CD4-positive, alpha-beta T cell treated with Interleukin-15 for 4 hours (primary cell): ENCODE measurements at regions not wholly inside any gene's neighbourhood (a gene's known extent, or its start where the extent isn't known, plus 50 kb on each side); places are given as distances from the start of the nearest gene placed in this dataset.
"Not testable (repeated sequence)": the region's sequence is repeated elsewhere in the genome, so short reads cannot be mapped to it uniquely, and the experiment has no call there.

Experiments
- DNase-seq: peaks from one replicate; pipeline ENCODE4 v3.0.0-alpha.2; 2020; ENCODE audit warnings: low spot score

- DNase-seq, result not testable (repeated sequence)
These were observed 108.2 kb downstream of the SPATA31A1 start for GRCh38 chr9:39463696-39464095.

- DNase-seq, result peak; percentile 79
These were observed 108.8 kb downstream of the SPATA31A1 start for GRCh38 chr9:39464122-39464777.

DNA sequence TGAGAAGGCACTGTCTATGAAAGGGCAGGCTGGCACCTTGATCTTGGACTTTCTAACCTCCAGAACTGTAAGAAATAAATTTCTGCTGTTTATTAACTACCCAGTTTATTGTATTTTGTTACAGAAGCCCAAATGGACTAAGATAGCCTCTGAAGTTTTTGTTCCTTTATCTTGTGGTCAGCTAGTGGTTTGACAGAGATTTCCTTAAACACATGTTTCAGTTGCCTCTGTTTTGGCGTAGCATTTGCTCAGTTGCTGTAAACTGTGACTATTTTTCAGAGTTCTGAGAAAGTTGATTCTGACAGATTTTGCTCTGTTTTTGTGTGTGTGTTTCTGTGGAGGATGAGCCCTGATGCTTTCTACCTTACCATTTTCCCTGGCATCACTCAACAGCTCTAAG, 119.0 kb downstream of the SPATA31A1 start:
- not testable (repeated sequence) for DNase-seq

DNA sequence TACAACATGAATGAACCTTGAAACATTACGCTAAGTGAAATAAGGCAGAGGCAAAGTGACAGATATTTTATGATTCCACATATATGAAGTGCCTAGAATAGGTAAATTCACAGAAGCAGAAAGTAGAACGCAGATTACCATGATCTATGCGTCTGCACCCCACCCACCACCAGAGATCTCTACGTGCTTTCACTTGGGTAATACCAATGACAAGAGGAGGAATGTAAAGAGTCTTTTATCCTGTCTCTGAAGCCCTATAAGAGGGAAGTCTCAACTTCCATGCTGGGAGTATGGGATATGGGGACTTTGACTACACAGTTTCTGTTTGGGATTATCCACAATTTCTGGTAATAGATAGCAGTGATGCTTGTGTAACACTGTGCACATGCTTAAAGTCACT, 127.6 kb downstream of the SPATA31A1 start:
- DNase-seq, result not testable (repeated sequence)

DNA sequence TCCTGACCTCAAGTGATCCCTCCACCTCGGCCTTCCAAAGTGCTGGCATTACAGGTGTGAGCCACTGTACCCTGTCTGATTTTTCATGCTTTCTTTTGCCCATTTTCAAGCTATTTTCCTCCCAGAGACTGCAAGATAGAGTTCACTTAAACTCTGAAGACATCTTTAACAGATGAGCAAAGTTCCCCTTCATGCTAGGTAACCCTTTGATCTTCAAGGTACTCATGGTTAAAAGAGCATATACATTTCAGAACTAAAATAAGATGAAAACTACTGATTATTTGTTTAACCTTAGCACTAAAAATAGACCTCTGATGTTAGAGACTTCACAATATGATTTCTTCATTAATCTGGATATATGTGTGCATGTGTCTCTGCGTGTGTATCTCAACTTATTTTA, 128.4 kb downstream of the SPATA31A1 start:
- not testable (repeated sequence) for DNase-seq

GRCh38 chr9:39484292-39484691, 128.8 kb downstream of the SPATA31A1 start:
- not testable (repeated sequence) for DNase-seq

- DNase-seq, result not testable (repeated sequence)
These were observed 132.0 kb downstream of the SPATA31A1 start for GRCh38 chr9:39487477-39487876.

- DNase-seq, result not testable (repeated sequence)
These were observed 140.8 kb downstream of the SPATA31A1 start for GRCh38 chr9:39496248-39496647.

DNA sequence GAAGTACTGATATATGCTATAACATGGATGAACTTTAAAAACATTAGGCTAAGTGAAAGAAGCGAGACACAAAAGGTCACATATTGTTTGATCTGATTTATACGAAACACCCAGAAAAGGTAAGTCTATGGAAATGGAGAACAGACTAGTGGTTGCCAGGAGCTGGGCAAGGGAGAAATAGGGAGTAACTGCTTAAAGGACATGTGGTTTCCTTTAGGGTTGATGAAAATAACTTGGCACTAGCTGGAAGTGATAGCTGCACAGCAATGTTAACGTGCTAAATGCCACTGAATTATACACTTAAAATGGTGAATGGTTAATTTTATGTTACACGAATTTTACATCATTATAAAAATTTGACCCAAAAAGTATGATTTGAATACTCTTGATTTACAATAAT, 147.7 kb downstream of the SPATA31A1 start:
- DNase-seq, result not testable (repeated sequence)

DNA sequence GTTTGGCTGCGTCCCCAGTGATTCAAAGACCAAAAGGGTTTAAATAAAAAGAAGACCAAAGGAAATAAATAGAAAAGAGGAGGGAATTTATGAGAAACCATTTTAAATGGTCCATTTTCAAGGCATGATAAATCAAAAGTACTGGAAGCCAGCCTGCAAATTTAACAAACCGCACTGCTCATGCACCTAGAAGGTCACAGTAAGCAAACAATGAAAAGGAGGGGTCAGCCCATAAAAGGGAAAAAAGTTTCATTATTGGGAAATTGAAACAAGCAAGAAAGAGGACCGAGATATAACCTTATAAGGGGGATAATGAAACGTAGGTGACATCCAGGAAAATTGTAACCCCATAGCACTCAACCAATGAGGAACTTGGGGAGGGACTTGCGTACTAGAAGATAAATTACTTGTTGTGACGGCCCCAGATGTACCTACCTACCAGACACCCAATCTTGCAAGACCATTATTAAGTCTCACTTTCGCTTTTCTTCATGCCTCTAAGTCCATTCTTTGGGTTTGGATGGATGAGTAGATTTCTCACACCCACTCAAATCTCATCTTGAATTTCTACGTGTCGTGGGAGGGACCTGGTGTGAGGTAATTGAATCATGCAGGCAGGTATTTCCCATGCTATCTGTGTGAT, 172.0 kb downstream of the SPATA31A1 start:
- not testable (repeated sequence) for DNase-seq

DNA sequence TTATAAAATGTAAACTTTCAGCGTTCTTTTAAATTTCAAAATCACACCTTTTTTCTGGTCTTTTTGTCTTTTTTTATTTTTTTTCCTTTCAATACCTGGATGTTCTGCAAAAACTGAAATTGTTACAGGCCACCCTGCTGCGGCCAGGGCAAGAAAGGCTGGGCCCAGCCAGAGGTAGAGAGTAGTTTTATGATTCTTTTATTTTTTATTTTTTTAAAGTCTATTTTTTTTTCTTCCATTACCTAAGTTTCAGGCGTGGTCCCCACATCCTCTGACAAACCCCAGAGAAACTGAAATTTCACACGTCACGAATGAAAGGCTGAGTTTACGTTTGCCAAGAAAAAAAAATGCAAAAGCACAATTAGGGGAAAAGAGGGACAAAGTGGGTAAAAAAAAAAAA, 177.1 kb downstream of the SPATA31A1 start:
- not testable (repeated sequence) for DNase-seq

DNA sequence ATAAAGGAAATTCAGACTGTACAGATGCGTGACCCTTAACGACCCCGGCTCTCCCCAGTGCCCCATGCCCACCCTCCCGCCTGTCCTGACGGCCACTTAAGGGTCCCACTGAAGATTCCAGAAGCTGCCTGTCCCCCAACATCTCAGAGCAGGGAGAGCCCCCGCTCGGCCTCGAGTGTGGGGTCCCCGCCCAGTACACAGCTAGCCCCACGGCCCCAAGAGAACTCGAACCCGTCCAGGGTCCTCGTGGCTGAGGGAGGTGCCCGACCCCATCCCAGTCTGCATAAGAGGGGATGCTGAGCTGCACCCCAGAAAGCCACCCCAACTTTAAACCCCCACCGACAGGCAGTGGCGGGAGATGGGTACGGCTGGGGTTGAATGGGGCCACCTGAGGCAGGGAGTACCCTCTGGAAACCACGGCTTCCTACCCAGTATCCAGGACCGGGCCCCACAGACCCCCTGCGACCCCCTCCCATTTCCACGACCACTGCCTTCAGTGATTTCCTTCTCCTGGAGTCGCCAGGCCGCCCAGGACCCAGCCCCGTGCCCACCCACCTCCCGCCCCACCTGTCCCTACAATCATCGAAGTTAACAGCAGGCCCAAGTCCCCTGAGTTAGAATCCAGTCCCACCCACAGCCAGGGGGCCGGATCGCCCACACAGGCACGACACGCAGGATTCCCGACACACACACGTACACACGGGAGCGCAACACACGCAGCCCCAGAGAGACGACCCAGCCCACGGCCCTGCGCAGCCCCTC, 177.7 kb downstream of the SPATA31A1 start:
- not testable (repeated sequence) for DNase-seq

DNA sequence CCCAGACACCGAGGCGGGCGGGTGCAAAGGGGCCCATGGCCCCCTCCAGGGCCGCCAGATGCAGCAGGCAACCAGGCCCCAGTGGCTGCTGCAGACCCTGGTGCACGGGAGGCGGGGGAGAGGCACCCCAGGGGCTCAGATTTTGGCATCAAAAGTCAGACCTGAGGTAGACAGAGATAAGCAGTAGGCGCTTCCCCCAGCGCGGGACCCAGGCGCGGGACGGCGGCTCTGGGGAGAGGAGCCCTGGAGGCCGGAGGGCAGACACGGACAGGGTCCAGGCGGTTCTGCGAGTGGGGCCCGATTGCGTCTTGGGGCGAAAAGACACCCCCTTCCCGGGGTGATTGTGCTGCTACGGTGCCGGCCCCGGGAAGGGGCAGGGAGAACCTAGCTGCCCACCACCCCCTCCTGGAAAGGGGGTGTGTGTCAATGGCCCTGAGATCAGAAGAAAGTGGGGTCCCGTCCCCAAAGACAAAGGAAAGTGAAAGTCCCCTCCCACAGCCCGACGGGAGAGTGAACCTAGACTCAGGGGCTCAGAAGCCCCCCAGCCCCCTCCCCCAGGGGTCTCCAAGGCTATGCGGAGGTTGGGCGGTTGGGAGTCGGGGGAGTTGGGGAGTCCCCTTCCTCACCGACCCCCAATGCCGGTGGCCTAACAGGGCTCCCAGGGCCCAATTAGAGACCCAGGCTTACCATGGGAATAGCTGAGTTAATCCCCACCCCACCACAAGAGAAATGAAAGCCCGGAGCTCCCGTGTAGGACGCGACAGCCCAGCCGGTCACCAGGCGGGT, 178.5 kb downstream of the SPATA31A1 start:
- DNase-seq, result not testable (repeated sequence)

DNA sequence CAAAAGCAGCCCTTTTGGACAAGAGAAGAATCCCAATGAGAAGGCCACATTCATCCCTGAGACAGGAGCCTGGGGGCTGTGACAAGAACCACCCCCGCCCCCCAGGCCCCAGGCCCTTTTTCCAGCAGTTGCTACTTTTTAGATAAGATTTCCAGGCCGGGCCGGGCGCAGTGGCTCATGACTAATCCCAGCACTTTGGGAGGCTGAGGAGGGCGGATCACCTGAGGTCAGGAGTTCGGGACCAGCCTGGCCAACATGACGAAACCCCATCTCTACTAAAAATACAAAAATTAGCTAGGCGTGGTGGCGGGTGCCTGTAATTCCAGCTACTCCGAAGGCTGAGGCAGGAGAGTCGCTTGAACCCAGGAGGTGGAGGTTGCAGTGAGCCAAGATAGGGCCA, 179.4 kb downstream of the SPATA31A1 start:
- DNase-seq, result not testable (repeated sequence)

GRCh38 chr9:39542157-39542556, 186.7 kb downstream of the SPATA31A1 start:
- not testable (repeated sequence) for DNase-seq

- not testable (repeated sequence) for DNase-seq
These were observed 189.6 kb downstream of the SPATA31A1 start for GRCh38 chr9:39545079-39545478.

DNA sequence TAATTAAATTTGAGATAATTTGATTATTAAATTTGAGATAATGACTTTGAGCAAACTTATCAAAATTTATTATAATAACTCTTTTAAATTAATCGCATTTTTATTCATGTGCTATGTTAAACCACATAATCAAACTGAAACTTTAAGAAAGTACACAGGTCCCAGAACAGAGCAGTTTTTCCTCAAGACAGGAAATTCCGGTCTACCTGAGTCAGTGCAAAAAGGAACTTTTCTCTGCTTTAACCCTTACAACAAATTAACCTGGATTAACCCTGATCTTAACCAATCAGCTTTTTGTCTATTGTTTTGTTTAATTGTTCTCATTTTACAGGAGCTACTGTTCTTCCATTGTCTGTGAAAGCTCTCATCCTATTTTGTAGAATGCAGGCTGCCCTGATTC, 195.1 kb downstream of the SPATA31A1 start:
- not testable (repeated sequence) for DNase-seq

DNA sequence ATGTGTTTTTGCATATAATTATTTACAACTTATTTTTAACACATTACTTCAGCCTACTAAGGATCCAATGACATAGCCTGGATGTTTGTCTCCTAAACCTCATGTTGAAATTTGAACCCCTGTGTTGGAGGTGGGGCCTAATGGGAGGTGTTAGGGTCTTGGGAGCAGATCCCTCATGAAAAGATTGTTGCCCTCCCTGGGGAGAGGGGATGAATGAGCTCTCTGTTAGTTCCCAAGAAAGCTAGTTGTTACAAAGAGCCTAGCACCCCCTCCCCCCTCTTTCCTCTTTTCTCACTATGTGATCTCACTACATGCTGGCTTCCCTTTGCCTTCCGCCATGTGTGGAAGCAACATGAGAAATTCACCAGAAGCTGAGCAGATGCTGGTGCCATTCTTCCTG, 196.1 kb downstream of the SPATA31A1 start:
- DNase-seq, result not testable (repeated sequence)

DNA sequence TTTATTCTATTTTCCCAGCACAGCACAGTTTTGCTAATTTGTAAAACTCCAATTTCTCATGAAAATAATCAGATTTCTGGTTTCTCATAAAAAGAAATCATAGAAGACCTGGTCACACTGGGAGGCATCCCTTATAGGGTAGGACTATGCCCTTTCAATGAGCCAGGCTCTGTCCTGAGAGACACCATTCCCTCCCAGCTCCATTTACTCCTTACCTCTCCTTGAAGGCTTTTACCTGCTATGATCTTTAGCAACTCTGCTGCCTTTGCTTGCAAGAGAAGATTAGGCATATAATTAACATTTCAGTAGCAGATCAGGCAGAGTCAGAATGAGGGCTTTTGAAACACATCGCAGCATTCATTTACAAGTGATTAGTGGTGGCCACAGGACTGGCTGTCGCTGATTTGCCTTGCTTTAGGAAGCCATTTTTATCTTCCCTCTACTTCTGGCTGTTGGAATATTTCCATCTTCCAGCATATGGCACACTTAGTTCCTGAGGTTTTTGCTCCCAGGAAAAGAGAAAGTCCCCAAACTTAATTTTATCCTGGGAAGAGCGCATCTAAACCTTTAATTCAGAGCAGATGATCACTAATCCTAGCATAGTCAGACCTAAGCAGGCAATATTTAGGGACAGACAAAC, 196.9 kb downstream of the SPATA31A1 start:
- not testable (repeated sequence) for DNase-seq

DNA sequence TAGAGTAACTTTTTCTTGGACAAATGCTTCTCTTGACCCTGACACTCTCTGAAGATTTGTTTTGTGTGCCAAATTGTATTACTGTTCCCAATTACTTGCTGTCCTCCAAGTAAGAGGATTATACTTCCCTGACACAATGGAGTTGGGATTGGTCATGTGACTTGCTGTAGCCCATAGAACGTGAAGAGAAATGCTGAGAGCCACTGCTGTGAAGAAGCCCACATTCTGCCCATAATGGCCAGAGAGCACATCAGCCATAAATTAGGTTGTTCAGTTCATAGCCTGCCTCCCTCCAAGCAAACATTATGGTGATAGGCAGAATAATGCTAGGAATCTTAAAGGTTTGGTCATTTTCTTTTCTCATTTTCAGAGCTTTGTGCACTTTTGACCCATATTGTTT, 198.9 kb downstream of the SPATA31A1 start:
- not testable (repeated sequence) for DNase-seq

- DNase-seq, result peak; percentile 13
These were observed 203.9 kb downstream of the SPATA31A1 start for GRCh38 chr9:39559384-39559783.
